ENCODE measurements at regions not wholly inside any gene's neighbourhood (a gene's known extent, or its start where the extent isn't known, plus 50 kb on each side); places are given as distances from the start of the nearest gene placed in this dataset.

GRCh38 chr15:92839696-92840095 is 60.4 kb upstream of the CHD2 start:
- no peak overlapping the region for H3K4me3 ChIP-seq (ENCODE audit: low read length)
- no peaks in the 10 kb centered on the region for H3K36me3 ChIP-seq (ENCODE audit: control insufficient read depth, insufficient read depth, low read length)
- Mint-ChIP-seq H3K36me3 (no peaks in the 10 kb centered on the region), H3K27ac (no peak overlapping the region), H3K9me3 (no peaks in the 10 kb centered on the region), H3K4me3 (no peak overlapping the region), H3K27me3 (ENCODE audit: low read depth in 2 of 2) (no peaks in the 10 kb centered on the region), H3K4me1 (peaks cover under 1% of the 10 kb centered on the region in 2 donors)
- peak overlapping the region; percentile 2 for H3K27ac ChIP-seq (ENCODE audit: low read length)
- 53% methylated on average over 5 of the region's 5 CpGs for WGBS (ENCODE audit: insufficient coverage)
- intact Hi-C loops (cut with micrococcal nuclease) = no loop called here
- ATAC-seq (no peak), DNase-seq (no peak)
- no peaks in the 10 kb centered on the region for H3K27me3 ChIP-seq (ENCODE audit: control insufficient read depth, insufficient read depth, low read length)
- TF ChIP-seq, protein P1, sequence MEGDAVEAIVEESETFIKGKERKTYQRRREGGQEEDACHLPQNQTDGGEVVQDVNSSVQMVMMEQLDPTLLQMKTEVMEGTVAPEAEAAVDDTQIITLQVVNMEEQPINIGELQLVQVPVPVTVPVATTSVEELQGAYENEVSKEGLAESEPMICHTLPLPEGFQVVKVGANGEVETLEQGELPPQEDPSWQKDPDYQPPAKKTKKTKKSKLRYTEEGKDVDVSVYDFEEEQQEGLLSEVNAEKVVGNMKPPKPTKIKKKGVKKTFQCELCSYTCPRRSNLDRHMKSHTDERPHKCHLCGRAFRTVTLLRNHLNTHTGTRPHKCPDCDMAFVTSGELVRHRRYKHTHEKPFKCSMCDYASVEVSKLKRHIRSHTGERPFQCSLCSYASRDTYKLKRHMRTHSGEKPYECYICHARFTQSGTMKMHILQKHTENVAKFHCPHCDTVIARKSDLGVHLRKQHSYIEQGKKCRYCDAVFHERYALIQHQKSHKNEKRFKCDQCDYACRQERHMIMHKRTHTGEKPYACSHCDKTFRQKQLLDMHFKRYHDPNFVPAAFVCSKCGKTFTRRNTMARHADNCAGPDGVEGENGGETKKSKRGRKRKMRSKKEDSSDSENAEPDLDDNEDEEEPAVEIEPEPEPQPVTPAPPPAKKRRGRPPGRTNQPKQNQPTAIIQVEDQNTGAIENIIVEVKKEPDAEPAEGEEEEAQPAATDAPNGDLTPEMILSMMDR (IDR thresholded peaks at IDR 0.05) = no peak
- H3K9me3 ChIP-seq (ENCODE audit: control insufficient read depth, insufficient read depth, low read length) = no peaks in the 10 kb centered on the region
- peaks cover 8% of the 10 kb centered on the region for H3K4me1 ChIP-seq (ENCODE audit: control insufficient read depth, insufficient read depth, low read length)

GRCh38 chr15:92840149-92840548 is 60.0 kb upstream of the CHD2 start:
- no peak for ATAC-seq
- no peak overlapping the region for H3K27ac Mint-ChIP-seq
- no peak overlapping the region for H3K4me3 Mint-ChIP-seq
- Histone ChIP-seq H3K27ac (ENCODE audit: low read length) (no peak overlapping the region), H3K27me3 (ENCODE audit: control insufficient read depth, insufficient read depth, low read length) (no peaks in the 10 kb centered on the region), H3K4me1 (ENCODE audit: control insufficient read depth, insufficient read depth, low read length) (peaks cover 9% of the 10 kb centered on the region), H3K4me3 (ENCODE audit: low read length) (no peak overlapping the region), H3K36me3 (ENCODE audit: control insufficient read depth, insufficient read depth, low read length) (no peaks in the 10 kb centered on the region), H3K9me3 (ENCODE audit: control insufficient read depth, insufficient read depth, low read length) (no peaks in the 10 kb centered on the region)
- TF ChIP-seq, protein P1 (IDR thresholded peaks at IDR 0.05) = no peak
- DNase-seq = no peak
- H3K4me1 Mint-ChIP-seq = peaks cover 5% of the 10 kb centered on the region in 2 donors
- H3K36me3 Mint-ChIP-seq = no peaks in the 10 kb centered on the region
- 91% methylated on average over 3 of the region's 3 CpGs for WGBS (ENCODE audit: insufficient coverage)
- H3K9me3 Mint-ChIP-seq = no peaks in the 10 kb centered on the region
- intact Hi-C loops (cut with micrococcal nuclease) = no loop called here
- H3K27me3 Mint-ChIP-seq (ENCODE audit: low read depth in 2 of 2) = no peaks in the 10 kb centered on the region

DNA sequence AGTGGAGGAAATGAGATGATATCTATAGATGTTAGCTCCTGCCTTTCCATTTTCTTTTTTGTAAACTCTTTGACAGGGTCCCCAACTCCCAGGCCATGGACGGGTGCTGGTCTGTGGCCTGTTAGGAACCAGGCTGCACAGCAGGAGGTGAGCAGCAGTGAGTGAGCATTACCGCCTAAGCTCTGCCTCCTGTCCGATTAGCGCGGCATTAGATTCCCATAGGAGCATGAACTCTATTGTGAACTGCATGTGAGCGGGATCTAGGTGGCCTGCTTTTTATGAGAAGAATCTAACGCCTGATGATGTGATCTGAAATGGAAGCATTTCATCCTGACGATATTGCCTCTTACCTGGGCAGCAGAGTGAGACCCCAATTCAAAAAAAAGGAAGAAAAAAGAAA is 56.8 kb upstream of the CHD2 start:
- no peak overlapping the region for H3K4me3 Mint-ChIP-seq
- no peaks in the 10 kb centered on the region for H3K9me3 Mint-ChIP-seq
- no peaks in the 10 kb centered on the region for H3K9me3 ChIP-seq (ENCODE audit: control insufficient read depth, insufficient read depth, low read length)
- H3K27ac ChIP-seq (ENCODE audit: low read length) = no peak overlapping the region
- H3K36me3 Mint-ChIP-seq = no peaks in the 10 kb centered on the region
- H3K4me1 Mint-ChIP-seq = peaks cover 8 to 9% of the 10 kb centered on the region in 2 donors
- intact Hi-C loops (cut with micrococcal nuclease) = no loop called here
- TF ChIP-seq, protein P1 (IDR thresholded peaks at IDR 0.05) = no peak
- no peaks in the 10 kb centered on the region for H3K36me3 ChIP-seq (ENCODE audit: control insufficient read depth, insufficient read depth, low read length)
- no peaks in the 10 kb centered on the region for H3K27me3 Mint-ChIP-seq (ENCODE audit: low read depth in 2 of 2)
- WGBS (ENCODE audit: insufficient coverage) = 95% methylated on average over 7 of the region's 8 CpGs
- no peak for ATAC-seq
- peaks cover 19% of the 10 kb centered on the region for H3K4me1 ChIP-seq (ENCODE audit: control insufficient read depth, insufficient read depth, low read length)
- no peak overlapping the region for H3K4me3 ChIP-seq (ENCODE audit: low read length)
- DNase-seq = no peak
- H3K27ac Mint-ChIP-seq = no peak overlapping the region
- no peaks in the 10 kb centered on the region for H3K27me3 ChIP-seq (ENCODE audit: control insufficient read depth, insufficient read depth, low read length)

- Mint-ChIP-seq H3K4me1 (peaks cover 9 to 11% of the 10 kb centered on the region in 2 donors), H3K36me3 (no peaks in the 10 kb centered on the region), H3K27ac (no peak overlapping the region), H3K27me3 (ENCODE audit: low read depth in 2 of 2) (no peaks in the 10 kb centered on the region), H3K4me3 (no peak overlapping the region), H3K9me3 (no peaks in the 10 kb centered on the region)
- ATAC-seq (no peak), DNase-seq (peak in 1 of 2 donors; percentile 55)
- WGBS (ENCODE audit: insufficient coverage) = 88% methylated on average over 7 of the region's 7 CpGs
- TF ChIP-seq, protein P1 (IDR thresholded peaks at IDR 0.05) = no peak
- H3K27ac ChIP-seq (ENCODE audit: low read length) = no peak overlapping the region
- H3K27me3 ChIP-seq (ENCODE audit: control insufficient read depth, insufficient read depth, low read length) = no peaks in the 10 kb centered on the region
- intact Hi-C loops (cut with micrococcal nuclease) = no loop called here
- peaks cover 23% of the 10 kb centered on the region for H3K4me1 ChIP-seq (ENCODE audit: control insufficient read depth, insufficient read depth, low read length)
- no peak overlapping the region for H3K4me3 ChIP-seq (ENCODE audit: low read length)
- H3K9me3 ChIP-seq (ENCODE audit: control insufficient read depth, insufficient read depth, low read length) = no peaks in the 10 kb centered on the region
- no peaks in the 10 kb centered on the region for H3K36me3 ChIP-seq (ENCODE audit: control insufficient read depth, insufficient read depth, low read length)
These were observed 56.3 kb upstream of the CHD2 start for GRCh38 chr15:92843814-92844213.
